Activated T-helper 1 cell treated with anti-CD3 and anti-CD28 coated beads, Interleukin-12 subunit alpha, Interleukin-12 subunit beta, Interleukin-2, Interleukin-4 antibody, amounts not matched to agents 30 ng/mL and 10 ng/mL and 1 ng/mL, durations not matched to agents 14 hours and 24 hours and 36 hours (primary cell): ENCODE measurements at regions not wholly inside any gene's neighbourhood (a gene's known extent, or its start where the extent isn't known, plus 50 kb on each side); places are given as distances from the start of the nearest gene placed in this dataset.
"Not testable (repeated sequence)": the region's sequence is repeated elsewhere in the genome, so short reads cannot be mapped to it uniquely, and the experiment has no call there.

Experiments used
- DNase-seq: peaks from one replicate; pipeline ENCODE4 v3.0.0; 2021; ENCODE audit warnings: low spot score
- H3K27ac Mint-ChIP-seq: one replicate; pipeline ENCODE4 v1.8.0; 2021; ENCODE audit warnings: mild to moderate bottlenecking, mixed read lengths
- H3K27me3 Mint-ChIP-seq: one replicate; pipeline ENCODE4 v1.8.0; 2022; ENCODE audit warnings: mild to moderate bottlenecking, moderate library complexity, mixed read lengths; ENCODE audit not compliant: insufficient read depth
- H3K36me3 Mint-ChIP-seq: one replicate; pipeline ENCODE4 v1.8.0; 2021; ENCODE audit warnings: low read depth, mixed read lengths
- H3K4me1 Mint-ChIP-seq: one replicate; pipeline ENCODE4 v1.8.0; 2021; ENCODE audit warnings: low read depth, mixed read lengths
- H3K4me3 Mint-ChIP-seq: one replicate; pipeline ENCODE4 v1.8.0; 2021; ENCODE audit warnings: mild to moderate bottlenecking, moderate library complexity, mixed read lengths
- H3K9me3 Mint-ChIP-seq: one replicate; pipeline ENCODE4 v1.8.0; 2021; ENCODE audit warnings: mixed read lengths
- intact Hi-C: fragments of 100-400 bp; cut with micrococcal nuclease; formaldehyde crosslinking; loops from one replicate; pipeline ENCODE4 v1.15.1; 2024

DNA sequence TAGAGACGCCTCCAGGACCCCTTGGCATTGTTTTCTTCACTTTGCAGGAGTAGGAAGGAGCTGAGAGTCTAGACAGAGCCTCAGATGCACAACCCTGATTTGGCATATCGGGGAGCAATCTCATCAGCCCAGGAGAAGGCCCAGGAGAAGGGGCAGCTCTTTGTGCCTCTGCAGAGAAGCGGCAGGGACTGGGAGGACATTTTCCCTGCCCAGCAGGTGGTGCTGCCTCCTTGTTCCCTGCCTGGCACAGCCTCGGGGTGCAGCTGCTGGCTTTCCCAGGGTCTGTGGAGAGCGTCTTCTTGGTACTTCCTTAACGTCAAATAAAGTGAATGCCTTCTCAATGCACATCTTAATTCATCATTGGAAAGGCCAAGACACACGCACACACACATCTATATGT, 419.5 kb downstream of the TMEM121 start:
- Mint-ChIP-seq H3K9me3 (no peaks in the 10 kb centered on the region), H3K27me3 (peaks cover 9% of the 10 kb centered on the region), H3K4me3 (no peak overlapping the region), H3K4me1 (peaks cover 8% of the 10 kb centered on the region), H3K27ac (no peak overlapping the region), H3K36me3 (no peaks in the 10 kb centered on the region)
- intact Hi-C loops: loop anchor here (1.0 to 2.0 kb wide), 2 partner anchors 53 to 269 kb away; no protein-coding TSS in a partner anchor
- no peak for DNase-seq

DNA sequence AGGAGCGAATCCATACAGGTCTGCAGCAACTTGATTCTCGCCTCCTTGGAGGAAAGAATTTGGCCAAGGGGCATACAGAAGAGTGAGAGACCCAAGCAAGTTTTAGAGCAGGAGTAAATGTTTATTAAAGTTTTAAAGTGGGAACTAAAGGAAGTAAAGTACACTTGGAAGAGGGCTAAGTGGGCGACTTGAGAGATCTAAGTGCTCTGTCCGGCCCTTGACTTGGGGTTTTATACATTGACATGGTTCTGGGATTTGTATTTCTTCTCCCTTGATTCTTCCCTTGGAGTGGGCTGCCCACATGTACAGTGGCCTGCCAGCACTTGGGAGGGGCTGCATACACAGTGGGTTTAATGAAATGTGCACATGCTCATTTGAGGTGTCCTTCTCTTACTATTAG, 421.2 kb downstream of the TMEM121 start:
- intact Hi-C loops: no loop called here
- Mint-ChIP-seq H3K27me3 (peaks cover 13% of the 10 kb centered on the region), H3K9me3 (no peaks in the 10 kb centered on the region), H3K4me1 (peaks cover 8% of the 10 kb centered on the region), H3K36me3 (no peaks in the 10 kb centered on the region), H3K4me3 (no peak overlapping the region), H3K27ac (no peak overlapping the region)
- DNase-seq: no peak

DNA sequence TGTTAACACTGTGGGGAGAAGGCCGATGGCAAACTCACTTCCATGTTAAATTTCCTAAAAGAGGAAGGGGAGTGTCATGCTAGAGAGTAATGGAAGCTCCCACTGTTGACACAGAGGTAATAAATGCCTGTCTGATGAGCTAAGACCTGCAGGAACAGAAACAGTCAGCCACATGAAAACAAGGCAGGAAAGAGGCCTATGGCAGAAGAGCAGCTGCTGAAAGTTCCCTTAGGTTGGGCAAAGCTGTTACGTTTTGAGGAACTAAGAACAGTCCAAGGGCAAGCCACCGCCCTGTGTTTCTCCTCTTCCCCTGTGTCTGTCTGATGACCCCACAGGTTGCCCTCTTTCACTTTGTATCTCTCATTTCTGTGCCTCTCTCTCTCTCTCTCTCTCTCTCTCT, 422.6 kb downstream of the TMEM121 start:
- intact Hi-C loops: not testable (repeated sequence)

DNA sequence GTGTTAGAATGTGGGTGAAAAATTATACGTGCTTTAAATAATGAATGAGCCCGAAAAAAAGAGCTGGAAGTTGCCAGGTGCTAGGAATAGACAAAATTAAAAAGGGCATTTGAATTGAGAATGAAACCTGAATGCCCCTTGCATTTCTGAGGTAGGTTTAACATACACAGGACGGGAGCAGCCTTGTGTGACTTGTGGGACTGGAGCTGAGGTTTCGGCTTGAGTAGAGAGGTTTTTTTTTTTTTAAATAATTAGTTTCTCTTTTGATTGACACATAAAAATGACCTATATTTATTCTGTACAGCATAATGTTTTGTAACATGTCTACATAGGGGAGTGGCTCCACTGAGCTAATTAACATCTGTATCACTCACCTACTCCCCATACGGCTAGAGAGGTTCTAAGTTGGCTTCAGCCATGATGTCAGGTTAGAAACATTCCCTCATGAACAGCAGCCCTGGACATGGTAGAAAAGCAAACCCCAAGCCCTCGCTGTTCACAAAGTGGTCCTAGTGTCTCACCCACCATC, 424.0 kb downstream of the TMEM121 start:
- H3K4me3 Mint-ChIP-seq, intact Hi-C loops, H3K36me3 Mint-ChIP-seq, DNase-seq, H3K9me3 Mint-ChIP-seq, H3K4me1 Mint-ChIP-seq, H3K27ac Mint-ChIP-seq: not testable (repeated sequence)
- peaks cover 20% of the 10 kb centered on the region for H3K27me3 Mint-ChIP-seq

More for the DNA sequence above, 422.6 kb downstream of the TMEM121 start:
- not testable (repeated sequence) for H3K9me3 Mint-ChIP-seq, H3K27ac Mint-ChIP-seq, H3K36me3 Mint-ChIP-seq, H3K4me1 Mint-ChIP-seq, H3K4me3 Mint-ChIP-seq, DNase-seq
- peaks cover 13% of the 10 kb centered on the region for H3K27me3 Mint-ChIP-seq

DNA sequence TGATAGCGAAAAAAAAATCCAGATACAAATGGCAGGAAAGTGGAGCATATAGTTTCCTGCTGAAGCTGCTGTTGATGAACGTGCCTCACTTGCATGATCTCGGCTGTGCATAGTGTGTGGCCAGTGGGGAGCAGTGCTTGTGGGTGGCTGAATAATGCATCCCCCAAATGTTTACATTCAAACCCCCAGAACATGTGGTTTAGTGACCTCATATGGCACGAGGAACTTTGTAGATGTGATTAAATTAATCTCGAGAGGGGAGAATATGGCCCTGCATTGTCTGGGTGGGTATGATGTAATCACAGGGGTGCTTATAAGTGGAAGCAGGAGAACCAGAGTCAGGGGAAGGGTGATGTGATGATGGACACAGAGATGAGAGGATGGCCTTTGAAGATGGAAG, 425.0 kb downstream of the TMEM121 start:
- Mint-ChIP-seq H3K9me3 (no peaks in the 10 kb centered on the region), H3K4me1 (no peaks in the 10 kb centered on the region), H3K27ac (no peak overlapping the region), H3K36me3 (no peaks in the 10 kb centered on the region), H3K4me3 (no peak overlapping the region), H3K27me3 (peaks cover 21% of the 10 kb centered on the region)
- DNase-seq: no peak
- intact Hi-C loops: no loop called here

DNA sequence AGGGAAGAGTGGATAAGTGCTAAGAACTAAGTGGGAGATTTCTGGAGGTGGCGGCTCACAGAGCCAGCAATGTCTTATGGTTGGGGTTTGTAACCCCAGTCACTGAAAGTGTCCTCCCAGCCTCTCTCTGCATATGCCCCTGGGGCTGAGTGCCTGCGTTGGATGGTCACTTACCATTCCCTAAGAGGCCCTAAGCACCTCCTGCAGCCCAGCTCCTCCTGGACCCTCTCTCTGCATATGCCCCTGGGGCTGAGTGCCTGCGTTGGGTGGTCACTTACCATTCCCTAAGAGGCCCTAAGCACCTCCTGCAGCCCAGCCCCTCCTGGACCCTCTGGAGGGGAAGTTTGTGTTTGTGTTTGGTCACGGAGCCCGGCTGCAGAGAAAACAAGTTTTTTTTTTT, 425.8 kb downstream of the TMEM121 start:
- Mint-ChIP-seq H3K4me1 (no peaks in the 10 kb centered on the region), H3K9me3 (no peaks in the 10 kb centered on the region), H3K27me3 (peaks cover 23% of the 10 kb centered on the region), H3K4me3 (no peak overlapping the region), H3K36me3 (no peaks in the 10 kb centered on the region), H3K27ac (no peak overlapping the region)
- intact Hi-C loops: no loop called here
- DNase-seq: no peak

DNA sequence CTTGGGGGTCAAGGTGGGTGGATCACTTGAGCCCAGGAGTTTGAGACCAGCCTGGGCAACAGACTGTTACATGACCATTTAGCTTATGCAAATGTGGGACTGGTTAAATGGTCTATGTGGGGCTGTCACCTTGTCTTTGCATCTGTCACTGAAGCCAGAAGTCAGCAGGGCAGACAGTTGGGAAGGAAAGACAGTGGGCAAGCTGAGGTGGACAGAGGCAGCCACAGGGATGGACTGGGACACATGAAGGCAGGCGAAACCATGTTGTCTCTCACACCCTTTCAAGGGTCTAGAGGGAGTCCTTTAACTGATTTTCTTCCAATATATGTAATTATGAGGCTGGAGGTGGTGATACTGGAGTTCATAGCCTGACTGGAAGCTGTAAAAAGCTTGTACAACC, 426.4 kb downstream of the TMEM121 start:
- no peaks in the 10 kb centered on the region for H3K4me1 Mint-ChIP-seq
- no peaks in the 10 kb centered on the region for H3K36me3 Mint-ChIP-seq
- H3K27ac Mint-ChIP-seq: no peak overlapping the region
- no peaks in the 10 kb centered on the region for H3K9me3 Mint-ChIP-seq
- no peak for DNase-seq
- peaks cover 26% of the 10 kb centered on the region for H3K27me3 Mint-ChIP-seq
- intact Hi-C loops: no loop called here
- no peak overlapping the region for H3K4me3 Mint-ChIP-seq

DNA sequence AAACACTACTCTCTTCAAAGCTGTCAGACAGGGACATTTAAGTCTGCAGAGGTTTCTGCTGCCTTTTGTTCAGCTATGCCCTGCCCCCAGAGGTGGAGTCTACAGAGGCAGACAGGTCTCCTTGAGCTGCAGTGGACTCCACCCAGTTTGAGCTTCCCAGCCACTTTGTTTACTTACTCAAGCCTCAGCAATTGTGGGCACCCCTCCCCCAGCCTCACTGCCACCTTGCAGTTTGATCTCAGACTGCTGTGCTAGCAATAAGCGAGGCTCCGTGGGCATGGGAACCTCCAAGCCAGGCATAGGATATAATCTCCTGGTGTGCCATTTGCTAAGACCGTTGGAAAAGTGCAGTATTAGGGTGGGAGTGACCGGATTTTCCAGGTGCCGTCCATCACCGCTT, 435.2 kb downstream of the TMEM121 start:
- H3K4me1 Mint-ChIP-seq, H3K27ac Mint-ChIP-seq, DNase-seq, H3K4me3 Mint-ChIP-seq, intact Hi-C loops, H3K9me3 Mint-ChIP-seq, H3K36me3 Mint-ChIP-seq: not testable (repeated sequence)
- H3K27me3 Mint-ChIP-seq: peaks cover 24% of the 10 kb centered on the region

DNA sequence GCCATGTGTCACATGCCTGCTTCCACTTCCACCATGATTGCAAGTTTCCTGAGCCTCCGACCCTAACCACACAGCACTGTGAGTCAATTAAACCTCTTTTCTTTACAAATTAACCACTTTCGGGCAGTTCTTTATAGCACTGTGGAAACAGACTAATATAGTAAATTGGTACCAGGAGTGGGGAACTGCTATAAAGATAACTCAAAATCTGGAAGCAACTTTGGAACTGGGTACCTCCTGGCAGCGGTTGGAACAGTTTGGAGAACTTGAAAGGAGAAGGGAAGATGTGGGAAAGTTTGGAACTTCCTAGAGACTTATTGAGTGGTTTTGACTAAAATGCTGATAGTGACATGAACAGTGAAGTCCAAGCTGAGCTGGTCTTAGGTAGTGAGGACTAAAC, 436.1 kb downstream of the TMEM121 start:
- no peaks in the 10 kb centered on the region for H3K4me1 Mint-ChIP-seq
- intact Hi-C loops: no loop called here
- peaks cover 19% of the 10 kb centered on the region for H3K27me3 Mint-ChIP-seq
- no peaks in the 10 kb centered on the region for H3K36me3 Mint-ChIP-seq
- H3K4me3 Mint-ChIP-seq: no peak overlapping the region
- H3K9me3 Mint-ChIP-seq: peaks cover 8% of the 10 kb centered on the region
- no peak for DNase-seq
- H3K27ac Mint-ChIP-seq: no peak overlapping the region

DNA sequence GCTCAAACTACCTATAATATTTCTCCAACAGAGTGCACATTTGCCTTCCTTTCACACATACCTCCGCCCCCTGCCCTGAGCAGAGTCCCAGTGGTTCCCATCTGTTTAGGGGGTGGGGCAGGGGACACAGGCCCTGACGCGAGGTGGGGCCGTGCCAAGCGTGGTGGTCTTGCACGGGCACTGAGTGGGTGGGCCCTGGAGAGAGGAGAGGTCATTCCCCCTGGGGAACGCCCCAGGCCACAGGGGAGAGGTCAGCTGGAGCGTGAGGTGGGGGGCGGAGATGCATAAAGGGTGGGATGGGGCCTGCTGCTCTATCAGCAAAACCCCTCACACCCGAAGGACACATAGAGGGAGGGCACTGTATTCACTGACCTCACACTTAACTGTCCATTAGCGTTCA, 441.9 kb downstream of the TMEM121 start:
- Mint-ChIP-seq H3K27ac (no peak overlapping the region), H3K36me3 (no peaks in the 10 kb centered on the region), H3K27me3 (peaks cover 10% of the 10 kb centered on the region), H3K4me1 (peaks cover 5% of the 10 kb centered on the region), H3K9me3 (no peaks in the 10 kb centered on the region), H3K4me3 (no peak overlapping the region)
- DNase-seq: no peak
- intact Hi-C loops: no loop called here

DNA sequence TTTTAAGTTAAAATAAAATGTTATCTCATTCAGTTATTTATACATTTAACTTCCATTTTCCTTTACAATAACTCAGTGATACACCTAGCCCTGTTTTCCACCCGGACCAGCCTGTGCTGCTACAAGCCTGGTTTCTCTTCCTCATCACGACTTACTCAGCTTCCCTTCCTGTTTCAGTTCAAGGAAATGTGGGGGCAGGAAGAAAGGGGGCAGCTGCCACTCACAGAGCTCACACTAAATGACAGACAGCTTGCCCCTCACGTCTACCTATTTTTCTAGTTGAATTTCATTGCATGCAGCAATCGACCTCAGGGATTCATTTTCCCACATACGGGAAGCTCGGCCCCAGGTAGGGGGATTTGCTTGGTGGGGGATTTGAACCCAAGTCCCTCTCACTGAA, 442.6 kb downstream of the TMEM121 start:
- H3K27me3 Mint-ChIP-seq, DNase-seq, H3K4me1 Mint-ChIP-seq, H3K27ac Mint-ChIP-seq, intact Hi-C loops, H3K9me3 Mint-ChIP-seq, H3K4me3 Mint-ChIP-seq, H3K36me3 Mint-ChIP-seq: not testable (repeated sequence)

DNA sequence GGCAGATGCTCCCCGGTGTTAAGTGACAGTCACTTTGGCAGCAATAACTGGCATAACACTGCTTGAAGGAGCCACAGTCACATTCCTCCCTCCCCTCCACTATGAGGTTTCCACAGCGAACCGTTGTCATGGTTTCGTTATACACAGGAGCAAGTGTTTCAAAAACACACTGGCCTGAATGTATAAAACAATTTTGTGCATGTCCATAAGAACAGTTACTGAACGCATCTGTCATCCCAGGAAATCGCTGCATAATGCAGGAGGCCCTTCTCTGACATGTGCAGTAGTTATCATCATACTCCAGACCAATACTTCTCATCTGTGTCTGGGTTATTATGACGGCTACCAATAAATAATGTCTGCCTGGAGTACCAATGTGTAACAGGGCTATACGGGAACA, 444.4 kb downstream of the TMEM121 start:
- intact Hi-C loops, DNase-seq, H3K9me3 Mint-ChIP-seq, H3K36me3 Mint-ChIP-seq, H3K4me1 Mint-ChIP-seq, H3K27ac Mint-ChIP-seq, H3K27me3 Mint-ChIP-seq, H3K4me3 Mint-ChIP-seq: not testable (repeated sequence)

DNA sequence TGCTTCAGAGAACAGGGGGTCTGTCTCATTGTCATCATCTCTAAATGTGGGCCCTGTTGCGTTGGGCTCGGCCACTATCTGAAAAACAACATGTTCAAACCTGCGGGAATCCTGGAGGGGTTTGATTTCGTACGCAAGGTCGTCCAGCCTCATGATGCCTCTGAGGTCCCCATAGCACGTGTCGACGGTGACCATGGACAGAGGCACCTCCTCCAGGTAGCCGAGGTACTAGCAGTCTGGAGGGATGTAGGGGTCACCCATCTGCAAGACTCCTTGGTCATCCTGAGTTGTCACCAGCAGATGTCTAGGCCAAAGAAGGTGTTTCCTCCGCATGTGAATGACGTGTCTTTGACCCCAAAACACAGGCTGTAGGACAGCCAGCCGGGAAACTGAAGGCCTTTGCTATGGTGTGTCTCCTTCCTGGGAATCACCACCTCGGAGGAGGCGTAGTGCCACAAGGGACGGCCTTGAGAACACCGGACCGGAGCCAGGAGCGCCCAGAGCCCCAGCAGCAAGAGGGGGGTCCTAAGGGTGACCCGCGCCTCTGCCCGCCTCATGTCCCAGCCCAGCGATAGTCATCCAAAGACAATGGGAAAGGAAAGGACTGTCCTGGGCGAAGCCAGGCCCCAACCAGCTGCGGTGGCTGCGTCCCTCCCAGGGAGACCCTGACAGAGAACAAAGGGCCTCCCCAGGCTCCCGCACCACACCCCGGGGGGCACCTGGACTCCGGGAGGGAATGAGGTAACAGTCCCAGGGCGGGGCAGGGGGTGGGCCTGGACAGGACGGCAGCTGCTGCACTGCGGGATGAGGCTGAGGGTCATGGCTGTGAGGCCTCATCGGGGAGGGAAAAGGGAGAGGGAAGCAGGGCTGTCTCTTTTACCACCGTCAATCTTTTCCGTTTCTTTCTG, 445.5 kb downstream of the TMEM121 start:
- H3K4me3 Mint-ChIP-seq: no peak overlapping the region
- no peak overlapping the region for H3K27ac Mint-ChIP-seq
- H3K36me3 Mint-ChIP-seq: no peaks in the 10 kb centered on the region
- intact Hi-C loops: no loop called here
- H3K4me1 Mint-ChIP-seq: peaks cover 5% of the 10 kb centered on the region
- peaks cover 9% of the 10 kb centered on the region for H3K27me3 Mint-ChIP-seq
- no peaks in the 10 kb centered on the region for H3K9me3 Mint-ChIP-seq
- no peak for DNase-seq
